IPS-20b (cell line): ENCODE measurements at regions not wholly inside any gene's neighbourhood (a gene's known extent, or its start where the extent isn't known, plus 50 kb on each side); places are given as distances from the start of the nearest gene placed in this dataset.

Experiments used
- H3K27ac ChIP-seq: one replicate; pipeline ENCODE4 v1.5.1; 2013; ENCODE audit warnings: low read length
- H3K27me3 ChIP-seq: 2 replicates; pipeline ENCODE4 v1.6.1; 2013; ENCODE audit warnings: mild to moderate bottlenecking, low read length, inconsistent platforms; ENCODE audit not compliant: insufficient read depth
- H3K36me3 ChIP-seq: 2 replicates; pipeline ENCODE4 v1.6.1; 2013; ENCODE audit warnings: low read depth, mild to moderate bottlenecking, inconsistent platforms, low read length, moderate library complexity; ENCODE audit not compliant: insufficient read depth
- H3K4me1 ChIP-seq: 2 replicates; pipeline ENCODE4 v1.6.1; 2013; ENCODE audit warnings: mild to moderate bottlenecking, control low read depth, inconsistent platforms, low read length, moderate library complexity; ENCODE audit not compliant: insufficient read depth
- H3K4me3 ChIP-seq: 2 replicates; pipeline ENCODE4 v1.5.1; 2013; ENCODE audit warnings: mild to moderate bottlenecking, low read length, inconsistent platforms
- H3K9ac ChIP-seq: 2 replicates; pipeline ENCODE4 v1.6.1; 2013; ENCODE audit warnings: low read depth, mild to moderate bottlenecking, inconsistent platforms, low read length, moderate library complexity
- H3K9me3 ChIP-seq: 2 replicates; pipeline ENCODE4 v1.6.1; 2013; ENCODE audit warnings: mild to moderate bottlenecking, low read depth, low read length, inconsistent platforms; ENCODE audit not compliant: insufficient read depth

GRCh38 chr5:84830265-84830664 lies 445.6 kb upstream of the EDIL3 start:
- no peak overlapping the region for H3K9ac ChIP-seq
- H3K9me3 ChIP-seq: peaks cover 15% of the 10 kb centered on the region
- no peak overlapping the region for H3K27ac ChIP-seq
- H3K4me1 ChIP-seq: no peaks in the 10 kb centered on the region
- no peak overlapping the region for H3K4me3 ChIP-seq
- no peaks in the 10 kb centered on the region for H3K36me3 ChIP-seq
- H3K27me3 ChIP-seq: no peaks in the 10 kb centered on the region

DNA sequence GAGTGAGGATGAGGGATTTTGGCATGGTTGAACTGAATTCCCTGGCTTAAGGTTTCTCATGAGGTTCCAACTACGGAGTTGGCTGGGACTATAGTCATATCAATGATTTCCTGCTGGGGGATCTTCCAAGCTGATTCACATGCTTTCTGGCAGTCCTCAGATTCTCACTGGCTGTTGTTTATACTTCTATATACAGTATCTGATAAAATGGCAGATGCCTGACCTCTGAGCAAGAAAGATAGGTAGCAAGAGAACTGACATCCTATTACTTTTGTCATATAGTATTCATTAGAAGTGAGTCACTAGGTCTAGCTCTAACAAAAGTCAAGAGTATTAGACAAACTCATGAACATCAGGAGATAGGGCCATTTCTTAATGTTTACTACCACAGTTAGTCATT lies 440.9 kb upstream of the EDIL3 start:
- H3K9ac ChIP-seq: no peak overlapping the region
- H3K27me3 ChIP-seq: no peaks in the 10 kb centered on the region
- H3K27ac ChIP-seq: no peak overlapping the region

DNA sequence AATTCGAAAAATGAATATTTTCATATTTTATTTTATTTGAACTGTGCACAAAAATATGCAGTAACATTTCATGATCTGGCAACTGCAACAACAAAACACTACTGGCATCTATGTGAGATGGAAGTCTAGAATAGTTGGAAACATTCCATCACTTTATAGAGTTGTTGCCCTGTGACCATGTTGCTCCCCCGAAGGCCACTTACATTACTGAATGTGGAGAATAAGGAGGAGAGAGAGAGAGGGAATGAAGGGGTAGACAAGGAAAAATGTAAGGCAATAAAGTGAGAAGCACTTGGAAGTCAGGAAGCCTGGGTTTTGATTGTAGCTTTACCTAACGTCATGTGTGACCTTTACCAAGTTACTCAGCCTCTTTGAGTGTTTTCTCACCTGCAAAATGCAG lies 437.2 kb upstream of the EDIL3 start:
- Histone ChIP-seq H3K4me1 (no peaks in the 10 kb centered on the region), H3K4me3 (no peak overlapping the region), H3K27ac (no peak overlapping the region), H3K9me3 (no peaks in the 10 kb centered on the region), H3K27me3 (no peaks in the 10 kb centered on the region), H3K36me3 (no peaks in the 10 kb centered on the region), H3K9ac (no peak overlapping the region)

More for the DNA sequence above, 440.9 kb upstream of the EDIL3 start:
- Histone ChIP-seq H3K9me3 (peaks cover 7% of the 10 kb centered on the region), H3K36me3 (no peaks in the 10 kb centered on the region), H3K4me3 (no peak overlapping the region), H3K4me1 (no peaks in the 10 kb centered on the region)

DNA sequence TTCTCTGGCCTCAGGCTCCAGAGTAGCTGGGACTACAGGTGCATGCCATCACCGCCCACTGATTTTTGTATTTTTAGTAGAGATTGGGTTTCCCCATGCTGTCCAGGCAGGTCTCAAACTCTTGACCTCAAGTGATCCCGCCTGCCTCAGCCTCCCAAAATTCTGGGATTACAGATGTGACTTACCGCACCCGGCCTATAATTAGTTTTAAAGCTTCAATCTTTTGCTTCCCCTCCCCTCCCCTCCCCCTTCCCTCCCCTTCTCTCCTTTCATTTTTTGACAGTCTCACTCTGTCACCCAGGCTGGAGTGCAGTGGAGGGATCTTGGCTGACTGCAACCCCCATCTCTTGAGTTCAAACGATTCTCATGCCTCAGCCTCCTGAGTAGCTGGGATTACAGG lies 433.3 kb upstream of the EDIL3 start:
- Histone ChIP-seq H3K27ac (no peak overlapping the region), H3K36me3 (no peaks in the 10 kb centered on the region), H3K27me3 (no peaks in the 10 kb centered on the region), H3K9me3 (no peaks in the 10 kb centered on the region), H3K4me1 (no peaks in the 10 kb centered on the region), H3K4me3 (no peak overlapping the region), H3K9ac (no peak overlapping the region)

- Histone ChIP-seq H3K4me1 (no peaks in the 10 kb centered on the region), H3K27me3 (no peaks in the 10 kb centered on the region), H3K27ac (no peak overlapping the region), H3K4me3 (no peak overlapping the region), H3K9ac (no peak overlapping the region), H3K9me3 (no peaks in the 10 kb centered on the region; the same call in 1 of the 2 replicates), H3K36me3 (no peaks in the 10 kb centered on the region)
Measured at GRCh38 chr5:84816746-84817547, 432.3 kb upstream of the EDIL3 start.

DNA sequence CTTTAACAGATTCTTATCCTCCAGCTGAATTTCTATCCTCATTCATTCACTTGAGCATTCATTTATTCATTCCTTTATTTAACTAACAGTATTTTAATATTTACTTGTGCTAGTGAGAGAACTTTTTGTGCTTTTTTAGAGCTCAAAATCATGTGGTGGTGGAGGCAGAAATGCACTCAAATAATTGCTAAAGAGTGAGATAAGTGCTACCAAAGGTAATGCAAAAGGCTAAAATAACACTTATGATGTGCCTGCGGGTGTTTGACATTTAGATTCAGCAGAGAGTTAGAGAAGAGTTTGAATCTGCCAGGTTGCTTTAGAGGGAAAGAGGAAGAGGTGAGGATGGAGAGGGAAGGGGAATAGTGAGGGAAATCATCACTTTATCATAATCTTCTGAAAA lies 431.5 kb upstream of the EDIL3 start:
- Histone ChIP-seq H3K9me3 (no peaks in the 10 kb centered on the region; the same call in 1 of the 2 replicates), H3K4me3 (no peak overlapping the region), H3K9ac (no peak overlapping the region), H3K27ac (no peak overlapping the region), H3K36me3 (no peaks in the 10 kb centered on the region), H3K27me3 (no peaks in the 10 kb centered on the region), H3K4me1 (no peaks in the 10 kb centered on the region)

GRCh38 chr5:84805473-84805872 lies 420.8 kb upstream of the EDIL3 start:
- Histone ChIP-seq H3K36me3 (no peaks in the 10 kb centered on the region), H3K9ac (no peak overlapping the region), H3K9me3 (no peaks in the 10 kb centered on the region), H3K27ac (no peak overlapping the region), H3K27me3 (no peaks in the 10 kb centered on the region), H3K4me1 (no peaks in the 10 kb centered on the region), H3K4me3 (no peak overlapping the region)

- Histone ChIP-seq H3K36me3 (no peaks in the 10 kb centered on the region), H3K27me3 (no peaks in the 10 kb centered on the region), H3K9me3 (no peaks in the 10 kb centered on the region), H3K27ac (no peak overlapping the region), H3K9ac (no peak overlapping the region), H3K4me3 (no peak overlapping the region), H3K4me1 (no peaks in the 10 kb centered on the region)
Measured at GRCh38 chr5:84796399-84796798, 411.7 kb upstream of the EDIL3 start.

DNA sequence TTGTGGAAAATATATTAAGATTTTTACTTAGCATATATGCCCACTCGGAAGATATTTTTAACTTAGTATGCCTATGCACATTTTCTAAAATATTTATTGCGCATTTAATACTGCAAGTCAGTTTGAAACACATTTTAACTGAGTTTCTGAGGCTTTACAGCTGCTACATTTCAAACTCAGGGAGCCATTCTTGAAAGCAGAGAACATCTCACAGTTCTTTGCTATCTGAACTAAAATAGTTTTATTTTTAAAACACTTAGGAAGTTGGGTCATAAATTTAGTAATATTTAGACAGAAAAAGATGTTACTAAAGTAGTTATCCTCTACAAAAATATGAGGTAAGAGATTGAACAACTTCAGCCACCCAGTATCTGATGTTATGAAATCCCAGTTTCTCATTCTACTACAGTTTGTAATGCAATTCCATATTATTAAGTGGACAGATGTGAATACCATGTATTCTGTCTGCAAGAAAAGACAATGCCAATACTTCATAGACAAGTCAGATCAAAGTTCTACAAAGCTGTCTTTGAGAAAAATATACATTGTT lies 409.9 kb upstream of the EDIL3 start:
- Histone ChIP-seq H3K36me3 (no peaks in the 10 kb centered on the region), H3K4me1 (no peaks in the 10 kb centered on the region), H3K9ac (no peak overlapping the region), H3K27ac (no peak overlapping the region), H3K27me3 (no peaks in the 10 kb centered on the region), H3K4me3 (no peak overlapping the region), H3K9me3 (no peaks in the 10 kb centered on the region)

DNA sequence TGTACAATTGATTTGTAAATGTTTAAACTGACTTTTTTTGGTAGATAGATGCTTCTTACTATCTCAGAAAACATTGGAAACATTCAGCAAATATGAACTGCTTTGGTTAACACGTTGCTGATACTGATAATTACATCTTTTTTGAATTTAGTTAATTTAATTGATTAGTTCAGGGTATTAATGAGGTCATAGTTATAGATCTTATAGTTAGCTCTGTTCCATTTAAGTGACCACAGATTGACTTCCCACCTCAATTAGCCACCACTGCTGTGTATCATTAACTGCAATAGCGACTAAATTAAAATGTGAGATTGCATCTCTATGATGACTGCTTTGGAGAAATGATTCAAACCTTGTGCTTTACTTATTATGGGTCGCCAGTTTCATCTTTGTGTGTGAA lies 407.1 kb upstream of the EDIL3 start:
- Histone ChIP-seq H3K9me3 (no peaks in the 10 kb centered on the region; the same call in 1 of the 2 replicates), H3K4me3 (no peak overlapping the region), H3K27me3 (no peaks in the 10 kb centered on the region), H3K36me3 (no peaks in the 10 kb centered on the region), H3K4me1 (no peaks in the 10 kb centered on the region), H3K9ac (no peak overlapping the region), H3K27ac (no peak overlapping the region)

DNA sequence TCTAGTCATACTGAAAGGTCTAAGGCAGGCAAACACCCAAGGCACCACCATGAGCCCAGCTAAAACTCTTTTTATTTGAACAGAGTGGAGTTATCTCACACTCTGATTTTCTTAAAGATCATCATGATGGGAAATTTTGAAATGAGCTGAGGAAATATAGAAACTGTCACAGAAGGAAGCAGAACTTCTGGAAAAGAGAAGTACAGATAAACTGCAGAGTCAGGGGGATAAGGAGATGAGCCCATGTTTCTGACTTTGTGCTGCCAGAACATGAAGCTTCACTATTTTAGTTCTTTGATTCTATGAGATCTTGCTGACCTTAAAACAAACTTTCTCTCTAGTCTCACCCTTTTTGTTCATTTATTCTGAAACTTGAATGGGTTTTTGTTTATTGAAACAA lies 406.5 kb upstream of the EDIL3 start:
- H3K36me3 ChIP-seq: no peaks in the 10 kb centered on the region
- no peak overlapping the region for H3K27ac ChIP-seq
- H3K4me3 ChIP-seq: no peak overlapping the region
- H3K4me1 ChIP-seq: no peaks in the 10 kb centered on the region
- H3K27me3 ChIP-seq: no peaks in the 10 kb centered on the region
- no peaks in the 10 kb centered on the region; the same call in 1 of the 2 replicates for H3K9me3 ChIP-seq
- H3K9ac ChIP-seq: no peak overlapping the region

GRCh38 chr5:84790406-84790805 lies 405.7 kb upstream of the EDIL3 start:
- no peaks in the 10 kb centered on the region for H3K27me3 ChIP-seq
- no peaks in the 10 kb centered on the region; the same call in 1 of the 2 replicates for H3K9me3 ChIP-seq
- no peak overlapping the region for H3K27ac ChIP-seq
- no peaks in the 10 kb centered on the region for H3K4me1 ChIP-seq
- H3K9ac ChIP-seq: no peak overlapping the region
- no peaks in the 10 kb centered on the region for H3K36me3 ChIP-seq
- no peak overlapping the region for H3K4me3 ChIP-seq
